NCI-H2081 treated with DMSO at 0.1 percent for 48 hours (cell line): ENCODE measurements at regions not wholly inside any gene's neighbourhood (a gene's known extent, or its start where the extent isn't known, plus 50 kb on each side); places are given as distances from the start of the nearest gene placed in this dataset.

Experiments
- DNase-seq: peaks from one replicate; lab custom pipeline; 2025; lab: John Stamatoyannopoulos, UW

GRCh38 chr10:123573236-123574108, 92.7 kb upstream of the GPR26 start:
- no peak for DNase-seq

- DNase-seq = no peak
These were observed 92.0 kb upstream of the GPR26 start for GRCh38 chr10:123574109-123574698.

- no peak for DNase-seq
These were observed 91.0 kb upstream of the GPR26 start for GRCh38 chr10:123575105-123575504.

- DNase-seq = no peak
These were observed 89.4 kb upstream of the GPR26 start for GRCh38 chr10:123576706-123577105.

- no peak for DNase-seq
These were observed 88.2 kb upstream of the GPR26 start for GRCh38 chr10:123577921-123578461.

- DNase-seq = no peak
These were observed 87.4 kb upstream of the GPR26 start for GRCh38 chr10:123578721-123579120.

GRCh38 chr10:123579675-123580074, 86.5 kb upstream of the GPR26 start:
- DNase-seq = no peak

GRCh38 chr10:123580426-123580825, 85.7 kb upstream of the GPR26 start:
- DNase-seq = no peak

- DNase-seq = no peak
These were observed 84.5 kb upstream of the GPR26 start for GRCh38 chr10:123581656-123582055.

GRCh38 chr10:123582084-123582989, 83.8 kb upstream of the GPR26 start:
- DNase-seq = no peak

- DNase-seq = no peak
These were observed 82.3 kb upstream of the GPR26 start for GRCh38 chr10:123583639-123584418.

- DNase-seq = no peak
These were observed 81.8 kb upstream of the GPR26 start for GRCh38 chr10:123584419-123584775.

GRCh38 chr10:123585477-123586445, 80.4 kb upstream of the GPR26 start:
- DNase-seq = no peak

GRCh38 chr10:123587110-123587509, 79.0 kb upstream of the GPR26 start:
- no peak for DNase-seq

GRCh38 chr10:123588386-123588914, 77.7 kb upstream of the GPR26 start:
- no peak for DNase-seq

- no peak for DNase-seq
These were observed 70.5 kb upstream of the GPR26 start for GRCh38 chr10:123595661-123596060.

GRCh38 chr10:123597676-123598075, 68.5 kb upstream of the GPR26 start:
- no peak for DNase-seq

GRCh38 chr10:123599366-123599849, 66.7 kb upstream of the GPR26 start:
- no peak for DNase-seq

- DNase-seq = no peak
These were observed 66.0 kb upstream of the GPR26 start for GRCh38 chr10:123600177-123600576.

- no peak for DNase-seq
These were observed 63.0 kb upstream of the GPR26 start for GRCh38 chr10:123603130-123603529.
